ENCODE measurements at regions not wholly inside any gene's neighbourhood (a gene's known extent, or its start where the extent isn't known, plus 50 kb on each side); places are given as distances from the start of the nearest gene placed in this dataset.

- Histone ChIP-seq H3K4me1 (ENCODE audit: low read depth, poor library complexity, severe bottlenecking) (peaks cover 12% of the 10 kb centered on the region), H3K27me3 (ENCODE audit: insufficient read depth, low read depth) (no peaks in the 10 kb centered on the region), H3K9ac (no peak overlapping the region), H4K20me1 (ENCODE audit: insufficient read depth) (no peaks in the 10 kb centered on the region), H3K4me3 (IDR thresholded peaks at IDR 0.05; ENCODE audit: insufficient read depth, low read depth, low read length) (no peak overlapping the region), H2AFZ (ENCODE audit: low read depth) (no peak overlapping the region), H3K36me3 (ENCODE audit: insufficient read depth) (no peaks in the 10 kb centered on the region), H3K4me2 (no peak overlapping the region), H3K27ac (no peak overlapping the region), H3K79me2 (ENCODE audit: insufficient read depth, low read depth) (no peaks in the 10 kb centered on the region)
- TF ChIP-seq CTCF (conservative IDR thresholded peaks at IDR 0.05; ENCODE audit: low read depth, low read length): no peak
Observed at GRCh38 chr6:75546381-75546780, 52.8 kb upstream of the FILIP1 start.

- H3K4me3 ChIP-seq (IDR thresholded peaks at IDR 0.05; ENCODE audit: insufficient read depth, low read depth, low read length): no peak overlapping the region
- H3K27ac ChIP-seq: no peak overlapping the region
- H3K4me1 ChIP-seq (ENCODE audit: low read depth, poor library complexity, severe bottlenecking): peaks cover 17% of the 10 kb centered on the region
- no peak overlapping the region for H3K9ac ChIP-seq
- no peak overlapping the region; the same call in 1 of the 2 replicates for H3K4me2 ChIP-seq
- H2AFZ ChIP-seq (ENCODE audit: low read depth): no peak overlapping the region
- TF ChIP-seq CTCF (conservative IDR thresholded peaks at IDR 0.05; ENCODE audit: low read depth, low read length): no peak
- no peaks in the 10 kb centered on the region for H3K27me3 ChIP-seq (ENCODE audit: insufficient read depth, low read depth)
- no peaks in the 10 kb centered on the region for H4K20me1 ChIP-seq (ENCODE audit: insufficient read depth)
- no peaks in the 10 kb centered on the region for H3K36me3 ChIP-seq (ENCODE audit: insufficient read depth)
- no peaks in the 10 kb centered on the region for H3K79me2 ChIP-seq (ENCODE audit: insufficient read depth, low read depth)
Observed at GRCh38 chr6:75550544-75551167, 51.0 kb upstream of the SENP6 start.

GRCh38 chr6:75551367-75551952 lies 50.2 kb upstream of the SENP6 start:
- TF ChIP-seq CTCF (conservative IDR thresholded peaks at IDR 0.05; ENCODE audit: low read depth, low read length): no peak
- no peak overlapping the region for H3K27ac ChIP-seq
- no peaks in the 10 kb centered on the region for H3K79me2 ChIP-seq (ENCODE audit: insufficient read depth, low read depth)
- H4K20me1 ChIP-seq (ENCODE audit: insufficient read depth): no peaks in the 10 kb centered on the region
- H3K4me3 ChIP-seq (IDR thresholded peaks at IDR 0.05; ENCODE audit: insufficient read depth, low read depth, low read length): no peak overlapping the region
- H3K36me3 ChIP-seq (ENCODE audit: insufficient read depth): no peaks in the 10 kb centered on the region
- peaks cover 17% of the 10 kb centered on the region for H3K4me1 ChIP-seq (ENCODE audit: low read depth, poor library complexity, severe bottlenecking)
- peak overlapping the region; percentile 31; the same call in 1 of the 2 replicates for H3K4me2 ChIP-seq
- no peak overlapping the region for H2AFZ ChIP-seq (ENCODE audit: low read depth)
- no peaks in the 10 kb centered on the region for H3K27me3 ChIP-seq (ENCODE audit: insufficient read depth, low read depth)
- no peak overlapping the region for H3K9ac ChIP-seq

Data from KMS-11 (cell line).